ENCODE measurements at regions not wholly inside any gene's neighbourhood (a gene's known extent, or its start where the extent isn't known, plus 50 kb on each side); places are given as distances from the start of the nearest gene placed in this dataset.

DNA sequence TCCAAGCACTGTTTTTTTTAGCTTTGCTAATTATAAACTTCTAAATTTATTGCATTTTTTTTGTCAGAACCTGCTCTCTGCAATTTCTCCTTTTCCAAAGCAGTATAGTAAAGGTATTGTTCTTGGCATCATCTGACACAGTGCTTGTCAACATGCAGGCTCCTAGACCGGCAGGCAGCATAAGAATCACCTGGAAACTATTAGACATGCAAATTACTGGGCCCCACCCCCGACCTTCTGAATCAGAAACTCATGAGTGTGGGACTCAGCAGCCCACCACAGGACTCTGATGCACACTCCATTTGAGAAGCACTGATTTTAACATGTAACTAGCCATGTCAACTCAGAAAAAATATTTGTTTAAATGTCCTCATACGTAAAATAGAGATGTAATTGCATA, 551.1 kb upstream of the CELF4 start:
- Histone ChIP-seq H3K4me3 (ENCODE audit: low read depth, low read length, poor library complexity, severe bottlenecking) (no peak overlapping the region), H3K27ac (ENCODE audit: low read depth, low read length, poor library complexity, severe bottlenecking) (no peak overlapping the region), H3K9me2 (ENCODE audit: insufficient read depth, low read length) (no peaks in the 10 kb centered on the region), H3K4me1 (ENCODE audit: insufficient read depth, low read length, poor library complexity, severe bottlenecking) (no peaks in the 10 kb centered on the region), H3K79me2 (ENCODE audit: insufficient read depth, low read depth, low read length) (no peaks in the 10 kb centered on the region), H3K36me3 (ENCODE audit: insufficient read depth, low read length) (no peaks in the 10 kb centered on the region), H3K4me2 (ENCODE audit: low read length) (no peak overlapping the region), H2AFZ (ENCODE audit: low read length) (no peak overlapping the region), H3K9me3 (ENCODE audit: low read length) (no peaks in the 10 kb centered on the region), H4K20me1 (ENCODE audit: insufficient read depth, low read length) (no peaks in the 10 kb centered on the region)
- POLR2A ChIA-PET = no interaction called here
- CTCF ChIA-PET (ENCODE audit: unreplicated experiment) = interaction anchor here (0.5 kb wide), 1 partner anchor 312 kb away, joined by 4 read pairs; no protein-coding TSS in a partner anchor
- BruUV-seq (replicated peaks) = no TSS peak
- TF ChIP-seq, protein P1, sequence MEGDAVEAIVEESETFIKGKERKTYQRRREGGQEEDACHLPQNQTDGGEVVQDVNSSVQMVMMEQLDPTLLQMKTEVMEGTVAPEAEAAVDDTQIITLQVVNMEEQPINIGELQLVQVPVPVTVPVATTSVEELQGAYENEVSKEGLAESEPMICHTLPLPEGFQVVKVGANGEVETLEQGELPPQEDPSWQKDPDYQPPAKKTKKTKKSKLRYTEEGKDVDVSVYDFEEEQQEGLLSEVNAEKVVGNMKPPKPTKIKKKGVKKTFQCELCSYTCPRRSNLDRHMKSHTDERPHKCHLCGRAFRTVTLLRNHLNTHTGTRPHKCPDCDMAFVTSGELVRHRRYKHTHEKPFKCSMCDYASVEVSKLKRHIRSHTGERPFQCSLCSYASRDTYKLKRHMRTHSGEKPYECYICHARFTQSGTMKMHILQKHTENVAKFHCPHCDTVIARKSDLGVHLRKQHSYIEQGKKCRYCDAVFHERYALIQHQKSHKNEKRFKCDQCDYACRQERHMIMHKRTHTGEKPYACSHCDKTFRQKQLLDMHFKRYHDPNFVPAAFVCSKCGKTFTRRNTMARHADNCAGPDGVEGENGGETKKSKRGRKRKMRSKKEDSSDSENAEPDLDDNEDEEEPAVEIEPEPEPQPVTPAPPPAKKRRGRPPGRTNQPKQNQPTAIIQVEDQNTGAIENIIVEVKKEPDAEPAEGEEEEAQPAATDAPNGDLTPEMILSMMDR (conservative IDR thresholded peaks at IDR 0.05; ENCODE audit: low read length) = no peak
- TF ChIP-seq EZH2phosphoT487 (IDR thresholded peaks at IDR 0.05; ENCODE audit: borderline replicate concordance, low read depth, low read length) = no peak
- intact Hi-C loops (cut with micrococcal nuclease; ENCODE audit: unreplicated experiment) = no loop called here
- no peak for DNase-seq (ENCODE audit: low spot score)

DNA sequence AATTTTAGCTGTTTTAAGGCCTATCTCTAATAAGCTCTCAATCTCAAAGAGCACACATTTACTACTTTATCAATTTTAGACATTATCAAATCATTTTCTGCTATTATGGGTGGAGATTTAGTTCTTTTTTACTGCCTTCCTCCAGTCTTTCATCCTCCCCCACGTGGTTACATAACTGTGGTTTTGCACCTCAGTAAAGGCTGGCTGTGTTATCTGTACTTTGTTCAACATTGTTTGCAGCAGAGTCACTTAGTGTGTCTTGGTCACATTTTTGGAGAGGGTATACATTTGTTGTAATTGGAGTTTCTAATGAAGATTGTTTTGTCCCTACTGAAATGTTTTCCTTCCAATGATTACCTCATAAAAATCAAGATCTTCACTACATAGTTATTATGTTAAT, 549.6 kb upstream of the CELF4 start:
- H2AFZ ChIP-seq (ENCODE audit: low read length) = no peak overlapping the region
- H3K27ac ChIP-seq (ENCODE audit: low read depth, low read length, poor library complexity, severe bottlenecking) = no peak overlapping the region
- no TSS peak for BruUV-seq (replicated peaks)
- no peaks in the 10 kb centered on the region for H4K20me1 ChIP-seq (ENCODE audit: insufficient read depth, low read length)
- H3K4me1 ChIP-seq (ENCODE audit: insufficient read depth, low read length, poor library complexity, severe bottlenecking) = no peaks in the 10 kb centered on the region
- intact Hi-C loops (cut with micrococcal nuclease; ENCODE audit: unreplicated experiment) = no loop called here
- TF ChIP-seq EZH2phosphoT487 (IDR thresholded peaks at IDR 0.05; ENCODE audit: borderline replicate concordance, low read depth, low read length) = no peak
- TF ChIP-seq, protein P1 (conservative IDR thresholded peaks at IDR 0.05; ENCODE audit: low read length) = no peak
- no peaks in the 10 kb centered on the region for H3K79me2 ChIP-seq (ENCODE audit: insufficient read depth, low read depth, low read length)
- H3K9me3 ChIP-seq (ENCODE audit: low read length) = no peaks in the 10 kb centered on the region
- CTCF ChIA-PET (ENCODE audit: unreplicated experiment) = no interaction called here
- no peak for DNase-seq (ENCODE audit: low spot score)
- POLR2A ChIA-PET = no interaction called here
- no peak overlapping the region for H3K4me3 ChIP-seq (ENCODE audit: low read depth, low read length, poor library complexity, severe bottlenecking)
- H3K9me2 ChIP-seq (ENCODE audit: insufficient read depth, low read length) = no peaks in the 10 kb centered on the region
- H3K36me3 ChIP-seq (ENCODE audit: insufficient read depth, low read length) = no peaks in the 10 kb centered on the region
- no peak overlapping the region for H3K4me2 ChIP-seq (ENCODE audit: low read length)

GRCh38 chr18:38087538-38087937, 521.9 kb upstream of the CELF4 start:
- Histone ChIP-seq H3K9me3 (ENCODE audit: low read length) (no peaks in the 10 kb centered on the region), H3K9me2 (ENCODE audit: insufficient read depth, low read length) (no peaks in the 10 kb centered on the region), H3K79me2 (ENCODE audit: insufficient read depth, low read depth, low read length) (no peaks in the 10 kb centered on the region), H3K4me3 (ENCODE audit: low read depth, low read length, poor library complexity, severe bottlenecking) (no peak overlapping the region), H3K4me2 (ENCODE audit: low read length) (no peak overlapping the region), H3K27ac (ENCODE audit: low read depth, low read length, poor library complexity, severe bottlenecking) (no peak overlapping the region), H3K4me1 (ENCODE audit: insufficient read depth, low read length, poor library complexity, severe bottlenecking) (no peaks in the 10 kb centered on the region), H3K36me3 (ENCODE audit: insufficient read depth, low read length) (no peaks in the 10 kb centered on the region), H2AFZ (ENCODE audit: low read length) (no peak overlapping the region), H4K20me1 (ENCODE audit: insufficient read depth, low read length) (no peaks in the 10 kb centered on the region)
- CTCF ChIA-PET (ENCODE audit: unreplicated experiment) = no interaction called here
- intact Hi-C loops (cut with micrococcal nuclease; ENCODE audit: unreplicated experiment) = no loop called here
- no peak for DNase-seq (ENCODE audit: low spot score)
- BruUV-seq (replicated peaks) = no TSS peak
- POLR2A ChIA-PET = no interaction called here
- no peak for TF ChIP-seq EZH2phosphoT487 (IDR thresholded peaks at IDR 0.05; ENCODE audit: borderline replicate concordance, low read depth, low read length)
- TF ChIP-seq, protein P1 (conservative IDR thresholded peaks at IDR 0.05; ENCODE audit: low read length) = no peak
